ENCODE measurements at regions not wholly inside any gene's neighbourhood (a gene's known extent, or its start where the extent isn't known, plus 50 kb on each side); places are given as distances from the start of the nearest gene placed in this dataset.

DNA sequence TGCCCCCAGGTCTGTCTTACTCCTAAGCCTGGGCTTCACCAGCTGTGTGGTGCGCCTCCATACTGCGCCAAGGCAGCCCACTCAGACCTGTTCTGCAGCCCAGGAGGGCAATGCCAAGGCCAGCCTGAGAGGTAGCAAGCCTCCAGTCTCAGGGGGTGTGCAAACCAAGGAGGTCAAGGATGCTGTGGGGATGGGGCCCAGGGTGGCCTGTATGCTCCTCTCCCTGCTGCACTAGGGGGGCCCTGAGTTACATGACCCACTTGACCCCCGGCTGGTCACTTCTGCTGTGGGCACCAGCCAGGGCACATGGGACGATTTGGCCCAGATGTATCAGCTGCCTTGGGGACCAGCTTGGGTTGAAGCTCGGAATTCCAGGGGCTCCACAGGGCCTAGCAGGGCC, 70.0 kb upstream of the SLC6A6 start:
- TF ChIP-seq RARB (CRISPR knock-in tag; IDR thresholded peaks at IDR 0.05), result no peak
- TF ChIP-seq ZNF565 (CRISPR knock-in tag; conservative IDR thresholded peaks at IDR 0.05; ENCODE audit: low read depth), result no peak
- TF ChIP-seq TCF4 (CRISPR knock-in tag; IDR thresholded peaks at IDR 0.05; ENCODE audit: borderline replicate concordance), result no peak
- TF ChIP-seq, protein P1, sequence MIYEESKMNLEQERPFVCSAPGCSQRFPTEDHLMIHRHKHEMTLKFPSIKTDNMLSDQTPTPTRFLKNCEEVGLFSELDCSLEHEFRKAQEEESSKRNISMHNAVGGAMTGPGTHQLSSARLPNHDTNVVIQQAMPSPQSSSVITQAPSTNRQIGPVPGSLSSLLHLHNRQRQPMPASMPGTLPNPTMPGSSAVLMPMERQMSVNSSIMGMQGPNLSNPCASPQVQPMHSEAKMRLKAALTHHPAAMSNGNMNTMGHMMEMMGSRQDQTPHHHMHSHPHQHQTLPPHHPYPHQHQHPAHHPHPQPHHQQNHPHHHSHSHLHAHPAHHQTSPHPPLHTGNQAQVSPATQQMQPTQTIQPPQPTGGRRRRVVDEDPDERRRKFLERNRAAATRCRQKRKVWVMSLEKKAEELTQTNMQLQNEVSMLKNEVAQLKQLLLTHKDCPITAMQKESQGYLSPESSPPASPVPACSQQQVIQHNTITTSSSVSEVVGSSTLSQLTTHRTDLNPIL (CRISPR knock-in tag; IDR thresholded peaks at IDR 0.05; ENCODE audit: low read depth), result no peak
- no peak for TF ChIP-seq BACH2 (CRISPR knock-in tag; IDR thresholded peaks at IDR 0.05; ENCODE audit: borderline replicate concordance)
- no peak for TF ChIP-seq ARNTL (CRISPR knock-in tag; IDR thresholded peaks at IDR 0.05; ENCODE audit: borderline replicate concordance, low read depth)
- TF ChIP-seq PATZ1 (CRISPR knock-in tag; IDR thresholded peaks at IDR 0.05; ENCODE audit: borderline replicate concordance), result no peak
- TF ChIP-seq, protein P2, sequence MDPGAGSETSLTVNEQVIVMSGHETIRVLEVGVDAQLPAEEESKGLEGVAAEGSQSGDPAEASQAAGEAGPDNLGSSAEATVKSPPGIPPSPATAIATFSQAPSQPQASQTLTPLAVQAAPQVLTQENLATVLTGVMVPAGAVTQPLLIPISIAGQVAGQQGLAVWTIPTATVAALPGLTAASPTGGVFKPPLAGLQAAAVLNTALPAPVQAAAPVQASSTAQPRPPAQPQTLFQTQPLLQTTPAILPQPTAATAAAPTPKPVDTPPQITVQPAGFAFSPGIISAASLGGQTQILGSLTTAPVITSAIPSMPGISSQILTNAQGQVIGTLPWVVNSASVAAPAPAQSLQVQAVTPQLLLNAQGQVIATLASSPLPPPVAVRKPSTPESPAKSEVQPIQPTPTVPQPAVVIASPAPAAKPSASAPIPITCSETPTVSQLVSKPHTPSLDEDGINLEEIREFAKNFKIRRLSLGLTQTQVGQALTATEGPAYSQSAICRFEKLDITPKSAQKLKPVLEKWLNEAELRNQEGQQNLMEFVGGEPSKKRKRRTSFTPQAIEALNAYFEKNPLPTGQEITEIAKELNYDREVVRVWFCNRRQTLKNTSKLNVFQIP (CRISPR knock-in tag; IDR thresholded peaks at IDR 0.05; ENCODE audit: borderline replicate concordance, low read depth), result no peak
- TF ChIP-seq TOX (CRISPR knock-in tag; IDR thresholded peaks at IDR 0.05; ENCODE audit: borderline replicate concordance), result no peak
- no peak for TF ChIP-seq SNAI2 (CRISPR knock-in tag; IDR thresholded peaks at IDR 0.05)
- TF ChIP-seq ISL1 (CRISPR knock-in tag; IDR thresholded peaks at IDR 0.05), result no peak
- TF ChIP-seq TSHZ2 (CRISPR knock-in tag; IDR thresholded peaks at IDR 0.05), result no peak
- TF ChIP-seq, protein P3, sequence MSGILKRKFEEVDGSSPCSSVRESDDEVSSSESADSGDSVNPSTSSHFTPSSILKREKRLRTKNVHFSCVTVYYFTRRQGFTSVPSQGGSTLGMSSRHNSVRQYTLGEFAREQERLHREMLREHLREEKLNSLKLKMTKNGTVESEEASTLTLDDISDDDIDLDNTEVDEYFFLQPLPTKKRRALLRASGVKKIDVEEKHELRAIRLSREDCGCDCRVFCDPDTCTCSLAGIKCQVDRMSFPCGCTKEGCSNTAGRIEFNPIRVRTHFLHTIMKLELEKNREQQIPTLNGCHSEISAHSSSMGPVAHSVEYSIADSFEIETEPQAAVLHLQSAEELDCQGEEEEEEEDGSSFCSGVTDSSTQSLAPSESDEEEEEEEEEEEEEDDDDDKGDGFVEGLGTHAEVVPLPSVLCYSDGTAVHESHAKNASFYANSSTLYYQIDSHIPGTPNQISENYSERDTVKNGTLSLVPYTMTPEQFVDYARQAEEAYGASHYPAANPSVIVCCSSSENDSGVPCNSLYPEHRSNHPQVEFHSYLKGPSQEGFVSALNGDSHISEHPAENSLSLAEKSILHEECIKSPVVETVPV (CRISPR knock-in tag; IDR thresholded peaks at IDR 0.05), result no peak
- no peak for TF ChIP-seq CSDC2 (CRISPR knock-in tag; IDR thresholded peaks at IDR 0.05)
- no peak for TF ChIP-seq ESRRG (CRISPR knock-in tag; IDR thresholded peaks at IDR 0.05)
- no peak for TF ChIP-seq ZC3H10 (CRISPR knock-in tag; IDR thresholded peaks at IDR 0.05)
- no peak for TF ChIP-seq ZNF8 (CRISPR knock-in tag; IDR thresholded peaks at IDR 0.05)
- no peak for ATAC-seq

DNA sequence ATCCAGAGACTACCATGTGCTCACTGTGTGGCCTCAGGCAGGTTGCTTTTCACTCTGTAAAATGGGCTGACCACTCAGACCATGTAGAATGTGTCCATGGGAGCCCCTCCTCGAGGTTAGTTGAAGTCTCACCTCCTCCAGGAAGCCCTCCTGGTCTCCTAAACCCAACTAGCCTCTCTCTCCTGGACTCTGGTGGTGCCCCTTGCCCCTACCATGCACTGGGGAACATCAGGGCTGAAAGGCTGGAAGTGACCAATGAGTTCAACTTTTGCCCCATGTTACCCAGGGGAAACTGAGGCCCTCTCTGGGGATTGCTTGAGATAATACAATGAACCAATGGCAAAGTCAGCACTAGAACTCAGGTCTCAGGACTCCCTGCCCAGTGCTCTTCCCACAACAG, 69.2 kb upstream of the SLC6A6 start:
- TF ChIP-seq ZNF8 (CRISPR knock-in tag; IDR thresholded peaks at IDR 0.05), result no peak
- no peak for TF ChIP-seq CSDC2 (CRISPR knock-in tag; IDR thresholded peaks at IDR 0.05)
- no peak for TF ChIP-seq ZFP3 (CRISPR knock-in tag; IDR thresholded peaks at IDR 0.05)
- TF ChIP-seq BACH2 (CRISPR knock-in tag; IDR thresholded peaks at IDR 0.05; ENCODE audit: borderline replicate concordance), result no peak
- no peak for TF ChIP-seq ZNF70 (CRISPR knock-in tag; IDR thresholded peaks at IDR 0.05)
- no peak for TF ChIP-seq ESRRG (CRISPR knock-in tag; IDR thresholded peaks at IDR 0.05)
- no peak for TF ChIP-seq SNAI2 (CRISPR knock-in tag; IDR thresholded peaks at IDR 0.05)
- TF ChIP-seq ZC3H10 (CRISPR knock-in tag; IDR thresholded peaks at IDR 0.05), result no peak
- TF ChIP-seq, protein P2 (CRISPR knock-in tag; IDR thresholded peaks at IDR 0.05; ENCODE audit: borderline replicate concordance, low read depth), result no peak
- no peak for ATAC-seq

GRCh38 chr3:14333621-14334020, 68.8 kb upstream of the SLC6A6 start:
- no peak for ATAC-seq
- TF ChIP-seq ESRRG (CRISPR knock-in tag; IDR thresholded peaks at IDR 0.05) (no peak), PPARA (CRISPR knock-in tag; IDR thresholded peaks at IDR 0.05; ENCODE audit: borderline replicate concordance) (no peak), CSDC2 (CRISPR knock-in tag; IDR thresholded peaks at IDR 0.05) (no peak), ZNF565 (CRISPR knock-in tag; conservative IDR thresholded peaks at IDR 0.05; ENCODE audit: low read depth) (no peak), PATZ1 (CRISPR knock-in tag; IDR thresholded peaks at IDR 0.05; ENCODE audit: borderline replicate concordance) (no peak)

All from SK-N-SH treated with all-trans-retinoic acid at 6 μM for 48 hours (cell line).